ENCODE measurements at regions not wholly inside any gene's neighbourhood (a gene's known extent, or its start where the extent isn't known, plus 50 kb on each side); places are given as distances from the start of the nearest gene placed in this dataset.

DNA sequence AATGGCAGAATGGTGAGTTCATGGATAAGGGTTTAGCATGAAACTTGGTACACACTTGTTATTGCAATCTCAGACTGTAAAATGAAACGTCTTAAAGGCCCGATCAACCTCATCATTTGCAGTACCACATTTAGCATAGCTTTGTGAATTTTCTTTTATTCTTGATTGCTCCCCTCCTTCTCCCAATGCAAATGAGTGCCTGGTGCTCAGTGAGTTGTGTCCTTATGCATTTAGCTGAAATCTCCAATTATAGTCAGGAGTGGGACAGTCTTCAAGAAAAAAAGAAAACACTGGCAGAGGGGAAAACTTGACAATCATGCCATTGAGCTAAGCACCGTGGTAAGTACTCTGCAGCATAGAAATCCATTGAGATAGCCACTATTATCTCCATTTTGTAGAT is 161.0 kb upstream of the HMCN1 start:
- Histone ChIP-seq H3K4me1 (ENCODE audit: insufficient read depth) (peaks cover 4% of the 10 kb centered on the region), H3K4me3 (no peak overlapping the region), H3K36me3 (replicated peaks; ENCODE audit: insufficient read depth, low read depth) (no peaks in the 10 kb centered on the region), H4K20me1 (ENCODE audit: insufficient read depth, poor library complexity, severe bottlenecking) (no peaks in the 10 kb centered on the region), H3K27me3 (no peaks in the 10 kb centered on the region), H3K9me3 (ENCODE audit: low read depth) (no peaks in the 10 kb centered on the region), H3K79me2 (no peaks in the 10 kb centered on the region), H3K27ac (no peak overlapping the region), H3K4me2 (no peak overlapping the region), H2AFZ (no peak overlapping the region), H3K9me2 (replicated peaks; ENCODE audit: insufficient read depth) (no peaks in the 10 kb centered on the region)
- DNase-seq (ENCODE audit: low spot score) = no peak
- 77% methylated on average over 3 of the region's 3 CpGs for WGBS (ENCODE audit: low lambda C conversion rate, missing lambda C conversion rate)
- TF ChIP-seq, protein P1, sequence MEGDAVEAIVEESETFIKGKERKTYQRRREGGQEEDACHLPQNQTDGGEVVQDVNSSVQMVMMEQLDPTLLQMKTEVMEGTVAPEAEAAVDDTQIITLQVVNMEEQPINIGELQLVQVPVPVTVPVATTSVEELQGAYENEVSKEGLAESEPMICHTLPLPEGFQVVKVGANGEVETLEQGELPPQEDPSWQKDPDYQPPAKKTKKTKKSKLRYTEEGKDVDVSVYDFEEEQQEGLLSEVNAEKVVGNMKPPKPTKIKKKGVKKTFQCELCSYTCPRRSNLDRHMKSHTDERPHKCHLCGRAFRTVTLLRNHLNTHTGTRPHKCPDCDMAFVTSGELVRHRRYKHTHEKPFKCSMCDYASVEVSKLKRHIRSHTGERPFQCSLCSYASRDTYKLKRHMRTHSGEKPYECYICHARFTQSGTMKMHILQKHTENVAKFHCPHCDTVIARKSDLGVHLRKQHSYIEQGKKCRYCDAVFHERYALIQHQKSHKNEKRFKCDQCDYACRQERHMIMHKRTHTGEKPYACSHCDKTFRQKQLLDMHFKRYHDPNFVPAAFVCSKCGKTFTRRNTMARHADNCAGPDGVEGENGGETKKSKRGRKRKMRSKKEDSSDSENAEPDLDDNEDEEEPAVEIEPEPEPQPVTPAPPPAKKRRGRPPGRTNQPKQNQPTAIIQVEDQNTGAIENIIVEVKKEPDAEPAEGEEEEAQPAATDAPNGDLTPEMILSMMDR (IDR thresholded peaks at IDR 0.05; ENCODE audit: poor library complexity) = no peak
- TF ChIP-seq EZH2 (IDR thresholded peaks at IDR 0.05; ENCODE audit: borderline replicate concordance) (no peak), EZH2phosphoT487 (IDR thresholded peaks at IDR 0.05; ENCODE audit: low read depth, severe bottlenecking, unreplicated experiment) (no peak)

- no peaks in the 10 kb centered on the region for H3K9me2 ChIP-seq (replicated peaks; ENCODE audit: insufficient read depth)
- peak; percentile 51 for DNase-seq (ENCODE audit: low spot score)
- no peak for TF ChIP-seq EZH2 (IDR thresholded peaks at IDR 0.05; ENCODE audit: borderline replicate concordance)
- TF ChIP-seq, protein P1 (IDR thresholded peaks at IDR 0.05; ENCODE audit: poor library complexity) = no peak
- TF ChIP-seq EZH2phosphoT487 (IDR thresholded peaks at IDR 0.05; ENCODE audit: low read depth, severe bottlenecking, unreplicated experiment) = no peak
Measured at GRCh38 chr1:185570962-185571361, 163.2 kb upstream of the HMCN1 start.

DNA sequence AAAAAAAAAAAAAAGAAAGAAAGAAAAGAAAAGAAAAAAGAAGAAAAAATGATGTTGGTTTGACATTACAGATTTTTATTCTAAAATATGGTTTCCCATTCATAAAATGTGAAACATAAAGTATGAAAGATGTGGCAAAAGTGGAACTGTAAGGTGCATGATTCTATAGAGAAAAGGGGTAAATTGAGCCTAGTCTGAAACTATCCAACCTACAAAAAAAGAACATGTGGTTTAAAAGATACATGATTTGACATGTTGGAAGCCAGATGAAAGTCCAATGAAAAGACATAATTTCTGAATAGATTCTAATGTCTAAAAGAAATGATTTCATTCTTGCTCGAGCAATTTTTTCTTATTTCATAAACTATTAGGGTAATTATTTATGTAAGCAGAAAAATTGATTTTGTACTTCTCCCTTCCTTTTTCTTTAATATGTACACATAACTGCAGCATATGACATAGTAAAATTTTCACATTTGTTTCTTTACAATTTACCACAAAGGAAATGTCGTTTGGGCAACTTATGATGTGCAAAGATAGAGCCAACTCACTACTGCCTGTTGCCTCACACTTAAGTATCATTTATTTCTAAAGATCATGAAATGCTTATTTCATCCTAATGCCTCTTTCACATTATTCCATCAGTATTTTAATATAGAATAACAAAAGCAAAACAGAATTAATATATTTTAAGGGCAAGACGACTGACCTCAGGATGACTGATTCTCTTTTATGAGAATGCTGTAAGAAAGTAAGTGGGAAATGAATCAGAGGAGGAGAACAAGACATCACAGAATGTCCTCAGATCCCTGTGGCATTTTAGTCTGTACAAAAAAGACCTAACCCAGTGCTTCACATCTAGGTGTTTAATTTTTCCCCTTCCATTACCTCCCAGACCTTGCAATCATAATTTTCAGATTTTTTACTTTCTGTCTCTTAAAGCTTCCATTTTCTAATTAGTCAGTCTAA is 165.8 kb upstream of the HMCN1 start:
- no peaks in the 10 kb centered on the region for H3K9me2 ChIP-seq (replicated peaks; ENCODE audit: insufficient read depth)
- peaks cover 7% of the 10 kb centered on the region for H3K4me1 ChIP-seq (ENCODE audit: insufficient read depth)
- H3K27me3 ChIP-seq = no peaks in the 10 kb centered on the region
- H3K9me3 ChIP-seq (ENCODE audit: low read depth) = no peaks in the 10 kb centered on the region
- H3K79me2 ChIP-seq = no peaks in the 10 kb centered on the region
- H4K20me1 ChIP-seq (ENCODE audit: insufficient read depth, poor library complexity, severe bottlenecking) = no peaks in the 10 kb centered on the region
- H3K4me2 ChIP-seq = no peak overlapping the region
- 92% methylated on average over 3 of the region's 3 CpGs for WGBS (ENCODE audit: low lambda C conversion rate, missing lambda C conversion rate)
- no peak overlapping the region for H2AFZ ChIP-seq
- no peak for TF ChIP-seq EZH2phosphoT487 (IDR thresholded peaks at IDR 0.05; ENCODE audit: low read depth, severe bottlenecking, unreplicated experiment)
- no peak for TF ChIP-seq EZH2 (IDR thresholded peaks at IDR 0.05; ENCODE audit: borderline replicate concordance)
- TF ChIP-seq, protein P1 (IDR thresholded peaks at IDR 0.05; ENCODE audit: poor library complexity) = no peak
- H3K27ac ChIP-seq = no peak overlapping the region
- no peak overlapping the region for H3K4me3 ChIP-seq
- H3K36me3 ChIP-seq (replicated peaks; ENCODE audit: insufficient read depth, low read depth) = no peaks in the 10 kb centered on the region
- DNase-seq (ENCODE audit: low spot score) = no peak

More at GRCh38 chr1:185570962-185571361, 163.2 kb upstream of the HMCN1 start:
- Histone ChIP-seq H2AFZ (no peak overlapping the region), H3K27ac (peak overlapping the region; percentile 57), H3K4me3 (no peak overlapping the region), H3K4me2 (no peak overlapping the region), H4K20me1 (ENCODE audit: insufficient read depth, poor library complexity, severe bottlenecking) (no peaks in the 10 kb centered on the region), H3K79me2 (no peaks in the 10 kb centered on the region), H3K4me1 (ENCODE audit: insufficient read depth) (peaks cover 11% of the 10 kb centered on the region), H3K36me3 (replicated peaks; ENCODE audit: insufficient read depth, low read depth) (no peaks in the 10 kb centered on the region), H3K27me3 (no peaks in the 10 kb centered on the region), H3K9me3 (ENCODE audit: low read depth) (no peaks in the 10 kb centered on the region)
- WGBS (ENCODE audit: low lambda C conversion rate, missing lambda C conversion rate) = 70% methylated on average over 5 of the region's 5 CpGs

All from hepatocyte (in vitro differentiated cells).